Loucy (cell line): ENCODE measurements at regions not wholly inside any gene's neighbourhood (a gene's known extent, or its start where the extent isn't known, plus 50 kb on each side); places are given as distances from the start of the nearest gene placed in this dataset.

Source experiments
- H2AFZ ChIP-seq: fragments of 200-600 bp; sonication (generic); 2 replicates; pipeline ENCODE4 v1.6.0; 2016; ENCODE audit warnings: antibody characterized with exemption, mild to moderate bottlenecking, low read length, moderate library complexity
- H3F3A ChIP-seq: fragments of 200-600 bp; 2 replicates; pipeline ENCODE4 v1.6.0; 2016; ENCODE audit warnings: antibody characterized with exemption, low read depth, mild to moderate bottlenecking
- H3K27me3 ChIP-seq: fragments of 200-600 bp; sonication (generic); 2 replicates; pipeline ENCODE4 v1.6.1; 2014; ENCODE audit warnings: low read length, mild to moderate bottlenecking; ENCODE audit not compliant: insufficient read depth, poor library complexity, severe bottlenecking
- H3K36me3 ChIP-seq: fragments of 200-600 bp; sonication (generic); 2 replicates; pipeline ENCODE4 v1.6.1; 2016; ENCODE audit warnings: low read length; ENCODE audit not compliant: insufficient read depth
- H3K4me1 ChIP-seq: fragments of 200-600 bp; sonication (generic); 2 replicates; pipeline ENCODE4 v1.5.1; 2014; ENCODE audit warnings: low read length, mild to moderate bottlenecking; ENCODE audit not compliant: insufficient read depth, poor library complexity, severe bottlenecking
- H3K4me2 ChIP-seq: fragments of 200-600 bp; sonication (generic); 2 replicates; pipeline ENCODE4 v1.6.0; 2014; ENCODE audit warnings: antibody characterized with exemption, low read length, low read depth, mild to moderate bottlenecking; ENCODE audit not compliant: poor library complexity, severe bottlenecking
- H3K4me3 ChIP-seq: fragments of 200-600 bp; sonication (generic); 2 replicates; pipeline ENCODE4 v1.5.1; 2014; ENCODE audit warnings: low read length, mild to moderate bottlenecking, mixed read lengths; ENCODE audit not compliant: poor library complexity, severe bottlenecking
- H3K79me2 ChIP-seq: fragments of 200-600 bp; sonication (generic); 2 replicates; pipeline ENCODE4 v1.6.1; 2014; ENCODE audit warnings: low read length; ENCODE audit not compliant: insufficient read depth
- H3K9ac ChIP-seq: fragments of 200-600 bp; sonication (generic); 2 replicates; pipeline ENCODE4 v1.6.0; 2014; ENCODE audit warnings: mild to moderate bottlenecking, low read depth, low read length, moderate library complexity; ENCODE audit not compliant: poor library complexity, severe bottlenecking
- H3K9me2 ChIP-seq: fragments of 200-600 bp; sonication (generic); replicated peaks from 2 replicates; pipeline ENCODE4 v1.6.1; 2016; ENCODE audit warnings: low read depth, low read length, mixed read lengths
- H3K9me3 ChIP-seq: fragments of 200-600 bp; sonication (generic); 2 replicates; pipeline ENCODE4 v1.6.1; 2014; ENCODE audit warnings: mild to moderate bottlenecking, antibody characterized with exemption, low read length, low read depth; ENCODE audit not compliant: insufficient read depth
- H4K20me1 ChIP-seq: fragments of 200-600 bp; sonication (generic); 2 replicates; pipeline ENCODE4 v1.6.0; 2014; ENCODE audit warnings: antibody characterized with exemption, low read length, mild to moderate bottlenecking; ENCODE audit not compliant: insufficient read depth, poor library complexity, severe bottlenecking
- CTCF ChIP-seq: fragments of 200-600 bp; sonication (generic); conservative IDR thresholded peaks from 2 replicates; pipeline ENCODE4 v1.5.1; 2014; ENCODE audit warnings: mild to moderate bottlenecking, antibody characterized with exemption, low read length
- EZH2phosphoT487 ChIP-seq: fragments of 200-600 bp; IDR thresholded peaks from 2 replicates; pipeline ENCODE4 v1.6.1; 2018; ENCODE audit warnings: antibody characterized with exemption, mild to moderate bottlenecking, moderate library complexity, borderline replicate concordance

GRCh38 chr6:170114956-170115855 is 175.7 kb downstream of the DLL1 start:
- peaks cover 10% of the 10 kb centered on the region; the same call in 1 of the 2 replicates for H3K9me3 ChIP-seq
- no peak overlapping the region for H3K4me2 ChIP-seq
- H4K20me1 ChIP-seq = no peaks in the 10 kb centered on the region
- no peaks in the 10 kb centered on the region for H3K4me1 ChIP-seq
- no peaks in the 10 kb centered on the region for H3K36me3 ChIP-seq
- H3K27me3 ChIP-seq = no peaks in the 10 kb centered on the region
- no peak overlapping the region for H3K4me3 ChIP-seq
- H3F3A ChIP-seq = no peaks in the 10 kb centered on the region
- TF ChIP-seq CTCF (no peak), EZH2phosphoT487 (no peak)
- no peak overlapping the region for H2AFZ ChIP-seq
- H3K9ac ChIP-seq = no peak overlapping the region
- H3K79me2 ChIP-seq = no peaks in the 10 kb centered on the region
- no peaks in the 10 kb centered on the region for H3K9me2 ChIP-seq

GRCh38 chr6:170114187-170114945 is 176.5 kb downstream of the DLL1 start:
- no peaks in the 10 kb centered on the region for H3K27me3 ChIP-seq
- no peaks in the 10 kb centered on the region for H4K20me1 ChIP-seq
- TF ChIP-seq CTCF = no peak
- TF ChIP-seq EZH2phosphoT487 = no peak
- no peak overlapping the region for H3K4me2 ChIP-seq
- H3K79me2 ChIP-seq = no peaks in the 10 kb centered on the region
- H3K4me1 ChIP-seq = no peaks in the 10 kb centered on the region
- H2AFZ ChIP-seq = no peak overlapping the region
- H3K4me3 ChIP-seq = no peak overlapping the region
- peaks cover 4% of the 10 kb centered on the region; the same call in 1 of the 2 replicates for H3K9me3 ChIP-seq
- H3K36me3 ChIP-seq = no peaks in the 10 kb centered on the region
- H3K9me2 ChIP-seq = no peaks in the 10 kb centered on the region
- no peaks in the 10 kb centered on the region for H3F3A ChIP-seq
- no peak overlapping the region for H3K9ac ChIP-seq

- Histone ChIP-seq H2AFZ (no peak overlapping the region), H3K9me2 (no peaks in the 10 kb centered on the region), H3K27me3 (no peaks in the 10 kb centered on the region), H3K9me3 (peaks cover 4% of the 10 kb centered on the region; the same call in 1 of the 2 replicates), H4K20me1 (no peaks in the 10 kb centered on the region), H3K9ac (no peak overlapping the region), H3K4me3 (no peak overlapping the region), H3K4me1 (no peaks in the 10 kb centered on the region), H3K79me2 (no peaks in the 10 kb centered on the region), H3F3A (no peaks in the 10 kb centered on the region), H3K4me2 (no peak overlapping the region), H3K36me3 (no peaks in the 10 kb centered on the region)
- TF ChIP-seq EZH2phosphoT487 (no peak), CTCF (no peak)
Observed at GRCh38 chr6:170113141-170113540, 177.7 kb downstream of the DLL1 start.
